Mesodermal cell (in vitro differentiated cells): ENCODE measurements at regions not wholly inside any gene's neighbourhood (a gene's known extent, or its start where the extent isn't known, plus 50 kb on each side); places are given as distances from the start of the nearest gene placed in this dataset.

Experiments used
- H3K27ac ChIP-seq: 2 replicates; pipeline ENCODE4 v1.7.0; 2013; ENCODE audit warnings: mild to moderate bottlenecking, low read depth, low read length, moderate library complexity; ENCODE audit not compliant: severe bottlenecking
- H3K36me3 ChIP-seq: 2 replicates; pipeline ENCODE4 v1.7.1; 2013; ENCODE audit warnings: mild to moderate bottlenecking, low read length, moderate library complexity; ENCODE audit not compliant: control insufficient read depth, insufficient read depth
- H3K4me1 ChIP-seq: one replicate; pipeline ENCODE4 v1.7.1; 2013; ENCODE audit warnings: mild to moderate bottlenecking, low read length; ENCODE audit not compliant: insufficient read depth, control insufficient read depth, poor library complexity, severe bottlenecking
- H3K4me3 ChIP-seq: 2 replicates; pipeline ENCODE4 v1.7.0; 2013; ENCODE audit warnings: low read length, control low read depth, mild to moderate bottlenecking; ENCODE audit not compliant: insufficient read depth, poor library complexity, severe bottlenecking; ENCODE audit errors: extremely low read depth
- H3K9me3 ChIP-seq: 2 replicates; pipeline ENCODE4 v1.7.1; 2013; ENCODE audit warnings: mild to moderate bottlenecking, low read length, moderate library complexity; ENCODE audit not compliant: control insufficient read depth
- WGBS, 2 experiments: methylation state at CpG; one replicate each; pipeline ENCODE4 v1.1.5; 2013; ENCODE audit warnings: missing lambda C conversion rate in 2 of 2; ENCODE audit not compliant: insufficient coverage in 2 of 2; 5-methylcytosine and 5-hydroxymethylcytosine counted together

GRCh38 chr11:27874998-27875830 lies 175.0 kb upstream of the BDNF start:
- WGBS, 2 experiments = 80 to 90% methylated on average over 2 to 3 of the region's 7 CpGs
- H3K27ac ChIP-seq = no peak overlapping the region
- no peak overlapping the region for H3K4me3 ChIP-seq
- no peaks in the 10 kb centered on the region for H3K9me3 ChIP-seq
- no peaks in the 10 kb centered on the region for H3K4me1 ChIP-seq
- no peaks in the 10 kb centered on the region for H3K36me3 ChIP-seq

DNA sequence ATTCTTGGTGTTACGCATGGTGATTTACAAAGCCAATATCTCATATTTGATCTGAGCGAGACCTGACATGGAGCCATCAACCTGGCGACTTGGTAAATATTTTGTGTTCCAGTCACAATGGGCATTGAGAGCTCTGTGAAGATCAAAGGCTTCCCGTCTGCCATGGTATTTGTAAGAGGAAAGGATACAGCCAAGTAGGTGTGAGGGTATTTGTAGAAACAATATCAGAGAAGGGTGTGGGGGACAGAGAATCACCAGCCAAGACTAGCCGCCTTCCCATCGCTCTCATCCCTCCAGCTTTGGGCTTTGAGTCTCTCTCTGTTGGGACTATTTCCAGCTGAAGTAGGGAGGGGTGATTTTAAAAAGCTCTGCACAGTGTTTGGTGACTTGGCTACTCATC lies 173.4 kb upstream of the BDNF start:
- H3K4me1 ChIP-seq = no peaks in the 10 kb centered on the region
- 92 to 98% methylated on average over 6 of the region's 6 CpGs for WGBS, 2 experiments
- no peaks in the 10 kb centered on the region for H3K9me3 ChIP-seq
- H3K27ac ChIP-seq = no peak overlapping the region
- H3K36me3 ChIP-seq = no peaks in the 10 kb centered on the region
- no peak overlapping the region for H3K4me3 ChIP-seq

GRCh38 chr11:27871056-27871455 lies 170.8 kb upstream of the BDNF start:
- no peak overlapping the region for H3K27ac ChIP-seq
- peaks cover 7% of the 10 kb centered on the region for H3K4me1 ChIP-seq
- no peaks in the 10 kb centered on the region for H3K9me3 ChIP-seq
- no peak overlapping the region for H3K4me3 ChIP-seq
- no peaks in the 10 kb centered on the region for H3K36me3 ChIP-seq
- 72 to 76% methylated on average over 7 of the region's 7 CpGs for WGBS, 2 experiments

- Histone ChIP-seq H3K27ac (no peak overlapping the region), H3K9me3 (no peaks in the 10 kb centered on the region), H3K4me3 (no peak overlapping the region), H3K4me1 (peaks cover 7% of the 10 kb centered on the region), H3K36me3 (no peaks in the 10 kb centered on the region)
Measured at GRCh38 chr11:27869701-27870100, 169.4 kb upstream of the BDNF start.

GRCh38 chr11:27868709-27869108 lies 168.5 kb upstream of the BDNF start:
- no peaks in the 10 kb centered on the region for H3K36me3 ChIP-seq
- H3K4me1 ChIP-seq = peaks cover 7% of the 10 kb centered on the region
- no peak overlapping the region for H3K27ac ChIP-seq
- 89 to 90% methylated on average over 1 of the region's 1 CpG for WGBS, 2 experiments
- no peaks in the 10 kb centered on the region for H3K9me3 ChIP-seq
- H3K4me3 ChIP-seq = no peak overlapping the region

- Histone ChIP-seq H3K4me1 (peaks cover 7% of the 10 kb centered on the region), H3K27ac (no peak overlapping the region), H3K36me3 (no peaks in the 10 kb centered on the region), H3K9me3 (no peaks in the 10 kb centered on the region), H3K4me3 (no peak overlapping the region)
- 100% methylated on average over 1 of the region's 1 CpG for WGBS, 2 experiments
Measured at GRCh38 chr11:27868226-27868625, 168.0 kb upstream of the BDNF start.

GRCh38 chr11:27865105-27865504 lies 164.8 kb upstream of the BDNF start:
- peaks cover 7% of the 10 kb centered on the region for H3K4me1 ChIP-seq
- WGBS, 2 experiments = 75 to 93% methylated on average over 3 of the region's 3 CpGs

GRCh38 chr11:27864611-27865010 lies 164.4 kb upstream of the BDNF start:
- Histone ChIP-seq H3K36me3 (no peaks in the 10 kb centered on the region), H3K27ac (no peak overlapping the region), H3K4me3 (no peak overlapping the region), H3K4me1 (peaks cover 7% of the 10 kb centered on the region), H3K9me3 (no peaks in the 10 kb centered on the region)
- WGBS, 2 experiments = 75 to 88% methylated on average over 1 of the region's 1 CpG

More at GRCh38 chr11:27865105-27865504, 164.8 kb upstream of the BDNF start:
- Histone ChIP-seq H3K9me3 (no peaks in the 10 kb centered on the region), H3K4me3 (no peak overlapping the region), H3K36me3 (no peaks in the 10 kb centered on the region), H3K27ac (no peak overlapping the region)

GRCh38 chr11:27864091-27864491 lies 163.8 kb upstream of the BDNF start:
- H3K36me3 ChIP-seq = no peaks in the 10 kb centered on the region
- H3K9me3 ChIP-seq = no peaks in the 10 kb centered on the region
- no peak overlapping the region for H3K4me3 ChIP-seq
- H3K4me1 ChIP-seq = peaks cover 7% of the 10 kb centered on the region
- no peak overlapping the region for H3K27ac ChIP-seq
- 79 to 80% methylated on average over 1 to 3 of the region's 4 CpGs for WGBS, 2 experiments

DNA sequence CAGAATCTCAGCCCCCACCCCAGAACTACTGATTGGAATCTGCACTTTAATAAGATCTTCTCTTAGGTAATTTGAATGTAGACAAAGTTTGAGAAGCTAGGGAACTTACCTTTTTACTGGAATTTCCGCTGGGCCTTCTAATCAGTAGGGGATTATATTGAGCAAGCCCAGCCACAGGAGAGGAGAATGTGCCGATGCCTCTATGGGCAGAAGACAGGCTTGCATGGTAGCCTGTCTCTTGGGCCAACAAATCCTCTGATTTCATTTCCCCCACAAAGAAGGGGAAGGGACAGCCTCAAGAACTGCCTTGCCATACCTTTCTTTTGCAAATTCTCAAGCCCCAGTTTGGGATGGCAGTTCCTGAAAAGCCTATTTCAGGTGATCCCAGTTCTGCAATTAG lies 163.4 kb upstream of the BDNF start:
- H3K4me1 ChIP-seq = peaks cover 7% of the 10 kb centered on the region
- WGBS, 2 experiments = 75 to 100% methylated on average over 1 to 2 of the region's 2 CpGs

GRCh38 chr11:27861706-27862430 lies 161.6 kb upstream of the BDNF start:
- 79 to 85% methylated on average over 1 to 2 of the region's 4 CpGs for WGBS, 2 experiments

More for the DNA sequence above, 163.4 kb upstream of the BDNF start:
- no peak overlapping the region for H3K27ac ChIP-seq
- H3K9me3 ChIP-seq = no peaks in the 10 kb centered on the region
- H3K4me3 ChIP-seq = no peak overlapping the region
- no peaks in the 10 kb centered on the region for H3K36me3 ChIP-seq

More at GRCh38 chr11:27861706-27862430, 161.6 kb upstream of the BDNF start:
- H3K4me1 ChIP-seq = no peaks in the 10 kb centered on the region
- H3K27ac ChIP-seq = no peak overlapping the region
- H3K4me3 ChIP-seq = no peak overlapping the region
- no peaks in the 10 kb centered on the region for H3K9me3 ChIP-seq
- H3K36me3 ChIP-seq = no peaks in the 10 kb centered on the region
